ENCODE measurements at regions not wholly inside any gene's neighbourhood (a gene's known extent, or its start where the extent isn't known, plus 50 kb on each side); places are given as distances from the start of the nearest gene placed in this dataset.

DNA sequence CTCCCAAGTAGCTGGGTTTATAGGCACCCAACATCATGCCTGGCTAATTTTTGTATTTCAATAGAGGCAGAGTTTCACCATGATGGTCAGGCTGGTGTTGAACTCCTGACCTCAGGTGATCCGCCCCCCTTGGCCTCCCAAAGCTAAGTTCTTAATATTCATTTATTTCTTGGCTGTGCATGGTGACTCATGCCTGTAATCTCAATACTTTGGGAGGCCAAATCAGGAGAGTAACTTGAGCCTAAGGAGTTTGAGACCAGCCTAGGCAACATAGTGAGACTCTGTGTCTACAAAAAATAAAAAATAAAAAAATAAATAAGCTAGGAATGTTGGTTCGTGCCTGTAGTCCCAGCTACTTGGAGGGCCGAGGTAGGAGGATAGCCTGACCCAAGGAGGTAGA, 587.1 kb upstream of the FTMT start:
- no peak for DNase-seq (ENCODE audit: low spot score)
- in situ Hi-C loops (cut with HindIII; ENCODE audit: low sequenced_read_pairs) = no loop called here

GRCh38 chr5:121271546-121271945, 580.1 kb upstream of the FTMT start:
- DNase-seq (ENCODE audit: low spot score) = no peak
- in situ Hi-C loops (cut with HindIII; ENCODE audit: low sequenced_read_pairs) = no loop called here

- in situ Hi-C loops (cut with HindIII; ENCODE audit: low sequenced_read_pairs) = no loop called here
- DNase-seq (ENCODE audit: low spot score) = no peak
These were observed 577.7 kb upstream of the FTMT start for GRCh38 chr5:121273833-121274433.

GRCh38 chr5:121279801-121280200, 571.9 kb upstream of the FTMT start:
- in situ Hi-C loops (cut with HindIII; ENCODE audit: low sequenced_read_pairs) = no loop called here
- DNase-seq (ENCODE audit: low spot score) = no peak

GRCh38 chr5:121285801-121286521, 565.7 kb upstream of the FTMT start:
- in situ Hi-C loops (cut with HindIII; ENCODE audit: low sequenced_read_pairs) = no loop called here
- no peak for DNase-seq (ENCODE audit: low spot score)

DNA sequence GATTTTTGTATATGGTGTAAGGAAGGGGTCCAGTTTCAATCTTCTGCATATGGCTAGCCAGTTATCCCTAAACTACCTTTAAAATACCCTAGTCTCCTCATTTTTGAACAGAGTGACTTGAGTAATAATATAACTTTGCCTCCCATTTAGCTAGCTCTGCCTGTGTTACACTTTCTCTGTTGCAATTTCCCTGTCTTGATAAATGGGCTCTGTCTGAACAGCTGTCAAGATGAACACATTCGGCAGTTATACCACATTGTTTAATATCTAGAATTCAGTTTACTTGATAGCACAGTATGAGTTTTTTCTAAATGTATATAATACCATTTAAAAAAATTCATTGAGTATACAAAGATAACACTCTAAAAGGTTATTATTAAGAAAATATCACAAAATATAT, 562.9 kb upstream of the FTMT start:
- in situ Hi-C loops (cut with HindIII; ENCODE audit: low sequenced_read_pairs) = no loop called here
- no peak for DNase-seq (ENCODE audit: low spot score)

- DNase-seq (ENCODE audit: low spot score) = no peak
- in situ Hi-C loops (cut with HindIII; ENCODE audit: low sequenced_read_pairs) = no loop called here
These were observed 559.0 kb upstream of the FTMT start for GRCh38 chr5:121292664-121293063.

DNA sequence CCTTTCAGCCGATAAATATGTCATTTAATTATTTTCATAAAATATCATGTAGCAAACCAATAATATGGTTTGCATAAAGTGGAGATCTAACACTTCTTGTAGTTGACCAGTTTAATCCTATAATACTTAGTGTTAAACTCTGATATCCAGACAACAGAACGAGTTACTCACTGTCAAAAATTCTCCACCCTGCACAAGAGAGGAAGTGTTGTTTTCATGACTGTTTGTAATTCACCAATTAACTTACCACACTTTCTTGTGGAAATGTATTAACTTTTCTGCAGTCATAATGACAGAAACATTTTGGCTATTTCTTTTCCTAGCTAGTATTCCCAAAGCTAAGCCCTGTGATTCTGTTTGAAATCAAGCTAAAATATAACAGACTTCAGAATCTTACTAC, 555.3 kb upstream of the FTMT start:
- no peak for DNase-seq (ENCODE audit: low spot score)
- in situ Hi-C loops (cut with HindIII; ENCODE audit: low sequenced_read_pairs) = no loop called here

- in situ Hi-C loops (cut with HindIII; ENCODE audit: low sequenced_read_pairs) = no loop called here
- no peak for DNase-seq (ENCODE audit: low spot score)
These were observed 552.5 kb upstream of the FTMT start for GRCh38 chr5:121299153-121299552.

GRCh38 chr5:121304838-121305237, 546.8 kb upstream of the FTMT start:
- in situ Hi-C loops (cut with HindIII; ENCODE audit: low sequenced_read_pairs) = no loop called here
- no peak for DNase-seq (ENCODE audit: low spot score)

DNA sequence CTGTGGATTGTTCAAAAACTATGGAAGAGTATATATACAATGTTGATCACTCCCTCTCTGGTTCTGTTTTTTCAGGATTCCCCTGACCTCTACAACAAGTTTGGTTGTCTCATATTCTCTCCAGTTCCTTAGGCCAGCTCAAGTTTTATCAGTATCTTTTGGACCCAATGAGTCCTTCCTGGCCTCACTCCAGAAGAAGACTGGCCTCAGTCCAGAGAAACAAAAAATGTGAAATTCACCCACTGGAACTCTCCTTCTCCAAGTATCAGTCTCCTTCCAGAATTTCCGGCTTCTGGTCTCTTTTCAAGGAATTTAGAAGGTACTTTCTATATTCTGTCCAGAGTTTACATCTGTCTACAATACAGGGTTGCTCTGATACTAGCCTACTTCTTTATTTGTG, 537.8 kb upstream of the FTMT start:
- DNase-seq (ENCODE audit: low spot score) = no peak
- in situ Hi-C loops (cut with HindIII; ENCODE audit: low sequenced_read_pairs) = no loop called here

DNA sequence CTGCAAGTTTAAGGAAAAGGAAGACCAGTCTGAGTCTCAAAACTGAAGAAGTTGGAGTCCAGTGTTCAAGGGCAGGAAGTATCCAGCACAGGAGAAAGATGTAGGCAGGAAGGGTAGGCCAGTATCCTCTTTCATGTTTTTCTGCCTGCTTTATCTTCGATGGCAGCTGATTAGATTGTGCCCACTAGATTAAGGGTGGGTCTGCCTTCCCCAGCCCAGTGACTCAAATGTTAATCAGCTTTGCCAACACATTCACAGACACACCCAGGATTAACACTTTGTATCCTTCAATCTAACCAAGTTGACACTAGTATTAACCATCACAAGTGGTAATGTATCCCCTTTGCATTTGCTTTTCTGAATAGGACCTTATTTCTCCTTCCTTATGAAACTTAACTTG, 535.9 kb upstream of the FTMT start:
- no peak for DNase-seq (ENCODE audit: low spot score)

GRCh38 chr5:121319292-121319691, 532.4 kb upstream of the FTMT start:
- no peak for DNase-seq (ENCODE audit: low spot score)
- in situ Hi-C loops (cut with HindIII; ENCODE audit: low sequenced_read_pairs) = no loop called here

More for the DNA sequence above, 535.9 kb upstream of the FTMT start:
- in situ Hi-C loops (cut with HindIII; ENCODE audit: low sequenced_read_pairs) = no loop called here

GRCh38 chr5:121325930-121326329, 525.8 kb upstream of the FTMT start:
- in situ Hi-C loops (cut with HindIII; ENCODE audit: low sequenced_read_pairs) = no loop called here
- no peak for DNase-seq (ENCODE audit: low spot score)

DNA sequence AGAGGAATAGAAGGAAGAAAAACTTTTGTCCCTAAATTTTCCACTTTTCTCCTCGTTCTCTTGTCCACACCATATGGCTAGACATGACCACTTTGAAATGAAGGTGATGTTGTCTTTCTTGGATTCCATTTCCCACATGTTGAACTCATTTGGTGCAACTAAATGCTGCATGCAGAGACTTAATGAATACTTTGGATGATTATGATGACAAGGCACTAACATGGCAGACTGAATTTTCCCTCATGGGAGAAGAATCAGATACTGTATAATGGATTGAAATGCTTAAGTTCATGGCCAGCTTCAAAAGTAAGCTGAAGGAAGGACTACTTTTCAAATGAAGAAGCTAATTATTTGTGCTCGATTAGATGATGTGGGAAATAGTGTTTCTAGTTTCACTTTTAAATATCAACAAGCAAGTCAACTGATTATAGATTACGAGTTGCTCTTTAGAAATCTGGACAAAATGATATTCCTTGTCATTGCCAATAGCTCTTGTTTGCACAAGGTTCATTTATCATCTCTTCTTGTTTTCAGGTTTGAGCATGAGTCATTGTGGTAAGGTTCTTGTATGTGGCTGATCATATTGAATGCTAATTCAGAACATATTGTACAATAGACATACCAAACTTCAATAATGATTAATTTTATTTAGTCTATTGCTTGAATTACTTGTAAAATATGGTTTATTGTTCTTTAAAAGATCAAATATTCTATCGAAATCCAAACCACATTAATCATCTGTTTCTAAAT, 501.3 kb upstream of the FTMT start:
- no peak for DNase-seq (ENCODE audit: low spot score)

GRCh38 chr5:121366515-121366914, 485.2 kb upstream of the FTMT start:
- DNase-seq (ENCODE audit: low spot score) = no peak
- in situ Hi-C loops (cut with HindIII; ENCODE audit: low sequenced_read_pairs) = no loop called here

More for the DNA sequence above, 501.3 kb upstream of the FTMT start:
- in situ Hi-C loops (cut with HindIII; ENCODE audit: low sequenced_read_pairs) = no loop called here

DNA sequence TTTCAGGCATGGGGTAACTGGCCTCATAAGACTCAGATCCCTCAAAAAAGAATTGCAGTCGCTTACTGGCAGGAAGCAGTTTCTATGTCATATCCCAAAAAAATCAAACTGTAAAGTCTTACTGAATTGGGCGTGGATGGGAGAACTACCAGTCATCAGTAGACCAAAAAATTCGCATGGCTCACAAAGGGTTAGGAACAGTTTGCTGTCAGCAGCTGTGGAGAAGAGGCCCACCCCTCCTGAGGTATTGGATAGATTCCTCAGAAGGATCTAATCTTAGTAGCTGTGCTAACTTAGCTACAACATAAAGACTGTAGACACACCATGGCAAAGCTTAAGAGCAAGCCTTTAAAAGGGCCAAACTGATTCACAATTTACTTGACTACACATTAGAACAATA, 478.3 kb upstream of the FTMT start:
- in situ Hi-C loops (cut with HindIII; ENCODE audit: low sequenced_read_pairs) = no loop called here
- DNase-seq (ENCODE audit: low spot score) = no peak

DNA sequence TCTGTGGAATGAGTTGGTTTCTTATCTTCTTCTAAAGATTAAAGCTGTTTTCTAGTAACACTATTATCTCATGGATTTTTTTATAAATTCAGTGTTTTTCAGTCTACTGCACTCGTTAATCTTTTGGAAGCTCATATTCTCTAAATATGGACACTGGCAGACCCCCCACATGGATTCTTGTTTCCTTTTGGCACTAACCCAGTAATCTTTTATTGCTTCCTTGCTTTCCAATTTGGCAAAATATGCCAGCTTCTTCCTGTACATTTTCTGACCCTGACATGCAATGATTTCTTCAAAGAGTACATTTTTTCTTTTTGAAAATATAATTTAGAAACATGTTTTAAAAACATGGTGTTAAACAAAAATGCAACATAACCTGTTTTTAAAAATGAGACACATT, 474.2 kb upstream of the FTMT start:
- in situ Hi-C loops (cut with HindIII; ENCODE audit: low sequenced_read_pairs) = no loop called here
- DNase-seq (ENCODE audit: low spot score) = no peak

DNA sequence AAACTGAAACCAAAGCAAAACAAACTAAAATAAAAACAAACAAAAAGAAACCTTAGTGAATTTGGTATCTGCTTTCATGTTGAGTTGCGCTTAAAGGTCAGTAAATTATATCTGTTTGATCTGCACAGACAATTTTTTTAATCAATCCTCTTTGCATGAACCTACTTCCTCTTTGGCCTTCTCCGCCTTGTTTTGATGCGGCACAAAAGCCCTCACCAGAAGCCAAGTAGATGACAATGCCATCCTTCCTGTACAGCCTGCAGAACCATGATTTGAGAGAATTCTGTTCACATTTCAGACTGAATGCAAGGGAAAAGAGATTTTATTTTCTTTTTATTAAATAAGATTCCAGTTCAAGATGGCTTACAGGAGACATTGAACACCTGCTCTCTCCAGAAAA, 473.6 kb upstream of the FTMT start:
- no peak for DNase-seq (ENCODE audit: low spot score)
- in situ Hi-C loops (cut with HindIII; ENCODE audit: low sequenced_read_pairs) = no loop called here

DNA sequence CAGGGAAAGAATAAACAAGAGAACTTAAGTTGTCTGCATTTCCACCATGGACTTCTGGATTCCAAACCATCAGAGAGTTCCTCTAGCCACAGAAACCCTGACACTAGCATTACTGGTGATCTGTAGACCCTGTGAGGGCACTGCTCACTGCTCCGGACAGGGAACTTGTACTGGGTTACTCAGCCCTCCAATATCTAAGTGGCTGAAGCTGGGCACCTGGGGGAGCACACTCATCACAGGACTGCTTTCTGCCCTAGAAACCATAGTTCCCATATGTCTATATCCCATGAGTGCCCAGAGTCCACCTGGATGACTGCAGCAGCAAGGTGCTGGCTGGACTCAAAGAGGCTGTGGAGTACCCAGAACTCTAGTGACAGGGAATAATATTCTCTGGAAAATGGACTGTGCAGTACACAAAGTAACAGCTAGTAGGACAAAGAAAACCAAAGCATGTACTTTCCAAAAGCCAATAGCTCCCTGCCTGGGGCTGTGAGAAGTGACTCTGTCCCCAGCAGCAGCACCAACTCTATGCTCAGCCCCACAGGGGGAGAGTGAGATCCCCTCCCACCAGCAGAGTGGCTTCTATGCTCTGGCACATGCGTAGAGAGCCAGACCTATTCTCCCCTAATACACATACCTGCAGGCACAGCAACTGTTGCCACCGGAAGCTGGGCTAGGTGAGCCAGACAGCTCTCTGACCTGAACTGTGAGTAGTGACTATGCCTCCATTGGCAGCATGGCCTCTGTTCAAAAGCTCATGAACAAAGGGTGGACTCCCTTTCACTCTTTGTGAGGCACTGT, 472.9 kb upstream of the FTMT start:
- in situ Hi-C loops (cut with HindIII; ENCODE audit: low sequenced_read_pairs) = no loop called here

More for the DNA sequence above, 472.9 kb upstream of the FTMT start:
- no peak for DNase-seq (ENCODE audit: low spot score)

Data from G401 (cell line).